HG03460 (cell line): ENCODE measurements at regions not wholly inside any gene's neighbourhood (a gene's known extent, or its start where the extent isn't known, plus 50 kb on each side); places are given as distances from the start of the nearest gene placed in this dataset.
"Not testable (repeated sequence)": the region's sequence is repeated elsewhere in the genome, so short reads cannot be mapped to it uniquely, and the experiment has no call there.

Source experiments
- ATAC-seq: cut with Tn5 transposase; IDR thresholded peaks from one replicate; pipeline ENCODE4 v1.9.1; 2021; ENCODE audit not compliant: unreplicated experiment

GRCh38 chr9:86633945-86634344 lies 279.7 kb upstream of the TUT7 start:
- ATAC-seq, result no peak

GRCh38 chr9:86632537-86632936 lies 278.3 kb upstream of the TUT7 start:
- ATAC-seq, result no peak

- ATAC-seq, result no peak
Observed at GRCh38 chr9:86629530-86629929, 275.3 kb upstream of the TUT7 start.

GRCh38 chr9:86626802-86627201 lies 272.6 kb upstream of the TUT7 start:
- no peak for ATAC-seq

- ATAC-seq, result no peak
Observed at GRCh38 chr9:86624630-86625029, 270.4 kb upstream of the TUT7 start.

GRCh38 chr9:86614871-86615849 lies 260.9 kb upstream of the TUT7 start:
- no peak for ATAC-seq

- no peak for ATAC-seq
Observed at GRCh38 chr9:86613943-86614342, 259.7 kb upstream of the TUT7 start.

GRCh38 chr9:86611534-86611933 lies 257.3 kb upstream of the TUT7 start:
- not testable (repeated sequence) for ATAC-seq

- ATAC-seq, result no peak
Observed at GRCh38 chr9:86605303-86605702, 251.1 kb upstream of the TUT7 start.

GRCh38 chr9:86604741-86605140 lies 250.5 kb upstream of the TUT7 start:
- ATAC-seq, result no peak

- no peak for ATAC-seq
Observed at GRCh38 chr9:86602715-86603114, 248.5 kb upstream of the TUT7 start.

- no peak for ATAC-seq
Observed at GRCh38 chr9:86601697-86602096, 247.5 kb upstream of the TUT7 start.

GRCh38 chr9:86600977-86601376 lies 246.8 kb upstream of the TUT7 start:
- no peak for ATAC-seq

- no peak for ATAC-seq
Observed at GRCh38 chr9:86600291-86600690, 246.1 kb upstream of the TUT7 start.

GRCh38 chr9:86599561-86599960 lies 245.4 kb upstream of the TUT7 start:
- ATAC-seq, result no peak

- no peak for ATAC-seq
Observed at GRCh38 chr9:86598411-86599239, 244.4 kb upstream of the TUT7 start.

- no peak for ATAC-seq
Observed at GRCh38 chr9:86594724-86595123, 240.5 kb upstream of the TUT7 start.

- ATAC-seq, result no peak
Observed at GRCh38 chr9:86591472-86591871, 237.3 kb upstream of the TUT7 start.

GRCh38 chr9:86589730-86590129 lies 235.5 kb upstream of the TUT7 start:
- no peak for ATAC-seq

GRCh38 chr9:86589273-86589672 lies 235.1 kb upstream of the TUT7 start:
- ATAC-seq, result no peak

- ATAC-seq, result no peak
Observed at GRCh38 chr9:86586144-86586494, 231.9 kb upstream of the TUT7 start.
